ENCODE measurements at regions not wholly inside any gene's neighbourhood (a gene's known extent, or its start where the extent isn't known, plus 50 kb on each side); places are given as distances from the start of the nearest gene placed in this dataset.

DNA sequence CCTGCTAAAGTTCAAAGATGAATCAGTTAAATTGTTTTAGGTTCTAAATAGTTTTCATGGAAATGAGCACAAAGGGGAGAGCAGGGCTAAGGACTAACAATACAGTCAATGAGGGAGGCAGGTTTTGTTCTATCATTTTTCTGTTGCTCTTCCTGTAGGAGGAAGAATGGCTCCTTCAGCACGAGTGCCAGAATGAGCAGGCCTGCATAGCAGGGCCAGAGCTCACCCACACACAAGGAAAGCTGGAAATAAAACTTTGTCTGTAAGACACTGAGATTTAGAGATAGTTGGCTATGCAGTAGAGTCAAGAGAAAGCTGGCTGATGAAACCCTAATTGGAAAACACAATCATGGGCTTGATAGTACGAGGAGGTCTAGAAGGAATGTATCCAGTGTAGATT is 313.3 kb downstream of the MBD2 start:
- TF ChIP-seq, protein P1, sequence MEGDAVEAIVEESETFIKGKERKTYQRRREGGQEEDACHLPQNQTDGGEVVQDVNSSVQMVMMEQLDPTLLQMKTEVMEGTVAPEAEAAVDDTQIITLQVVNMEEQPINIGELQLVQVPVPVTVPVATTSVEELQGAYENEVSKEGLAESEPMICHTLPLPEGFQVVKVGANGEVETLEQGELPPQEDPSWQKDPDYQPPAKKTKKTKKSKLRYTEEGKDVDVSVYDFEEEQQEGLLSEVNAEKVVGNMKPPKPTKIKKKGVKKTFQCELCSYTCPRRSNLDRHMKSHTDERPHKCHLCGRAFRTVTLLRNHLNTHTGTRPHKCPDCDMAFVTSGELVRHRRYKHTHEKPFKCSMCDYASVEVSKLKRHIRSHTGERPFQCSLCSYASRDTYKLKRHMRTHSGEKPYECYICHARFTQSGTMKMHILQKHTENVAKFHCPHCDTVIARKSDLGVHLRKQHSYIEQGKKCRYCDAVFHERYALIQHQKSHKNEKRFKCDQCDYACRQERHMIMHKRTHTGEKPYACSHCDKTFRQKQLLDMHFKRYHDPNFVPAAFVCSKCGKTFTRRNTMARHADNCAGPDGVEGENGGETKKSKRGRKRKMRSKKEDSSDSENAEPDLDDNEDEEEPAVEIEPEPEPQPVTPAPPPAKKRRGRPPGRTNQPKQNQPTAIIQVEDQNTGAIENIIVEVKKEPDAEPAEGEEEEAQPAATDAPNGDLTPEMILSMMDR (IDR thresholded peaks at IDR 0.05) = no peak
- no peak for TF ChIP-seq POLR2A (IDR thresholded peaks at IDR 0.05)
